WTC11 (cell line): ENCODE measurements at regions not wholly inside any gene's neighbourhood (a gene's known extent, or its start where the extent isn't known, plus 50 kb on each side); places are given as distances from the start of the nearest gene placed in this dataset.

Experiments
- ATAC-seq: fragments of 200-7000 bp; cut with Tn5 transposase; 2 replicates; pipeline ENCODE4 v1.10.0; 2021; ENCODE audit warnings: mild to moderate bottlenecking, moderate library complexity
- CTCF ChIA-PET: fragments of 300-600 bp; sonication (Branson Sonifier 250); formaldehyde crosslinking; loops from one replicate; lab custom pipeline; 2021; ENCODE audit warnings: antibody characterized with exemption; lab: Charles Lee
- POLR2A ChIA-PET: fragments of 350-600 bp; sonication (Branson Sonifier 250); formaldehyde crosslinking; loops from one replicate; lab custom pipeline; 2021; ENCODE audit warnings: antibody characterized with exemption; lab: Charles Lee
- DNase-seq: peaks from one replicate; pipeline ENCODE4 v3.0.0; 2021; ENCODE audit warnings: low spot score
- H3K27ac Mint-ChIP-seq: 2 replicates; pipeline ENCODE4 v1.8.0; 2021; ENCODE audit warnings: mixed read lengths
- H3K27me3 Mint-ChIP-seq: 2 replicates; pipeline ENCODE4 v1.8.0; 2021; ENCODE audit warnings: low read depth, mild to moderate bottlenecking, moderate library complexity, mixed read lengths
- H3K36me3 Mint-ChIP-seq: 2 replicates; pipeline ENCODE4 v1.8.0; 2021; ENCODE audit warnings: mixed read lengths
- H3K4me1 Mint-ChIP-seq: 2 replicates; pipeline ENCODE4 v1.8.0; 2022; ENCODE audit warnings: mixed read lengths
- H3K4me3 Mint-ChIP-seq: 2 replicates; pipeline ENCODE4 v1.8.0; 2021; ENCODE audit warnings: mild to moderate bottlenecking, moderate library complexity, mixed read lengths
- H3K9me3 Mint-ChIP-seq: 2 replicates; pipeline ENCODE4 v1.8.0; 2021; ENCODE audit warnings: mixed read lengths
- ATF1 ChIP-seq: sonication (generic); formaldehyde crosslinking; IDR thresholded peaks from 2 replicates; pipeline ENCODE4 v1.8.1; 2023; ENCODE audit warnings: mild to moderate bottlenecking, moderate library complexity, missing genetic modification reagents
- ATF3 ChIP-seq: sonication (generic); formaldehyde crosslinking; conservative IDR thresholded peaks from 2 replicates; pipeline ENCODE4 v1.8.1; 2022; ENCODE audit warnings: mild to moderate bottlenecking, missing genetic modification reagents
- CREM ChIP-seq: sonication (generic); formaldehyde crosslinking; IDR thresholded peaks from 2 replicates; pipeline ENCODE4 v1.8.1; 2022; ENCODE audit warnings: mild to moderate bottlenecking, missing genetic modification reagents, moderate library complexity
- CTCF ChIP-seq: fragments of 200-600 bp; IDR thresholded peaks from 2 replicates; pipeline ENCODE4 v1.8.0; 2022; ENCODE audit warnings: antibody characterized with exemption
- ELF4 ChIP-seq: sonication (generic); formaldehyde crosslinking; IDR thresholded peaks from 2 replicates; pipeline ENCODE4 v1.8.1; 2022; ENCODE audit warnings: low read depth, mild to moderate bottlenecking, moderate library complexity, missing genetic modification reagents
- ESRRA ChIP-seq: sonication (generic); formaldehyde crosslinking; IDR thresholded peaks from 2 replicates; pipeline ENCODE4 v1.8.1; 2022; ENCODE audit warnings: mild to moderate bottlenecking, missing genetic modification reagents, borderline replicate concordance
- GABPB1 ChIP-seq: sonication (generic); formaldehyde crosslinking; IDR thresholded peaks from 2 replicates; pipeline ENCODE4 v1.8.1; 2023; ENCODE audit warnings: mild to moderate bottlenecking, missing genetic modification reagents
- GRHL2 ChIP-seq: fragments of 250-450 bp; sonication (Bioruptor Pico); IDR thresholded peaks from 2 replicates; pipeline ENCODE4 v1.8.0; 2022; ENCODE audit warnings: mild to moderate bottlenecking, moderate library complexity; ENCODE audit not compliant: insufficient replicate concordance, severe bottlenecking
- HMGA2 ChIP-seq: fragments of 250-450 bp; sonication (Bioruptor Pico); IDR thresholded peaks from 2 replicates; pipeline ENCODE4 v1.4.0; 2021; ENCODE audit warnings: mild to moderate bottlenecking, moderate library complexity
- IRF2 ChIP-seq: sonication (generic); formaldehyde crosslinking; IDR thresholded peaks from 2 replicates; pipeline ENCODE4 v1.8.0; 2022; ENCODE audit warnings: low read depth, missing genetic modification reagents, borderline replicate concordance
- NR1H2 ChIP-seq: sonication (generic); formaldehyde crosslinking; IDR thresholded peaks from 2 replicates; pipeline ENCODE4 v1.9.0; 2021; ENCODE audit warnings: mild to moderate bottlenecking, moderate library complexity, missing genetic modification reagents
- NR2C2 ChIP-seq: sonication (generic); formaldehyde crosslinking; IDR thresholded peaks from 2 replicates; pipeline ENCODE4 v1.8.0; 2022; ENCODE audit warnings: mild to moderate bottlenecking, missing genetic modification reagents
- NR3C1 ChIP-seq: sonication (generic); formaldehyde crosslinking; conservative IDR thresholded peaks from 2 replicates; pipeline ENCODE4 v1.8.1; 2023; ENCODE audit warnings: low read depth, mild to moderate bottlenecking, missing genetic modification reagents
- RELA ChIP-seq: sonication (generic); formaldehyde crosslinking; IDR thresholded peaks from 2 replicates; pipeline ENCODE4 v1.8.1; 2022; ENCODE audit warnings: missing genetic modification reagents, mild to moderate bottlenecking, borderline replicate concordance
- TEAD1 ChIP-seq: sonication (generic); formaldehyde crosslinking; IDR thresholded peaks from 2 replicates; pipeline ENCODE4 v1.8.0; 2022; ENCODE audit warnings: mild to moderate bottlenecking, missing genetic modification reagents
- TEAD4 ChIP-seq: sonication (generic); formaldehyde crosslinking; IDR thresholded peaks from 2 replicates; pipeline ENCODE4 v1.8.0; 2022; ENCODE audit warnings: mild to moderate bottlenecking, missing genetic modification reagents
- ZBTB43 ChIP-seq: sonication (generic); formaldehyde crosslinking; IDR thresholded peaks from 2 replicates; pipeline ENCODE4 v1.8.1; 2023; ENCODE audit warnings: mild to moderate bottlenecking, missing genetic modification reagents
- ZNF425 ChIP-seq: fragments of 250-450 bp; sonication (Bioruptor Pico); conservative IDR thresholded peaks from 2 replicates; pipeline ENCODE4 v1.9.0; 2021; ENCODE audit warnings: mild to moderate bottlenecking
- TF ChIP-seq, protein P1 (sequence below): fragments of 250-450 bp; sonication (Bioruptor Pico); IDR thresholded peaks from 2 replicates; pipeline ENCODE4 v1.9.0; 2021; ENCODE audit warnings: mild to moderate bottlenecking
- TF ChIP-seq, protein P2 (sequence below): sonication (generic); formaldehyde crosslinking; conservative IDR thresholded peaks from 2 replicates; pipeline ENCODE4 v1.8.1; 2023; ENCODE audit warnings: mild to moderate bottlenecking, low read depth, missing genetic modification reagents, moderate library complexity

DNA sequence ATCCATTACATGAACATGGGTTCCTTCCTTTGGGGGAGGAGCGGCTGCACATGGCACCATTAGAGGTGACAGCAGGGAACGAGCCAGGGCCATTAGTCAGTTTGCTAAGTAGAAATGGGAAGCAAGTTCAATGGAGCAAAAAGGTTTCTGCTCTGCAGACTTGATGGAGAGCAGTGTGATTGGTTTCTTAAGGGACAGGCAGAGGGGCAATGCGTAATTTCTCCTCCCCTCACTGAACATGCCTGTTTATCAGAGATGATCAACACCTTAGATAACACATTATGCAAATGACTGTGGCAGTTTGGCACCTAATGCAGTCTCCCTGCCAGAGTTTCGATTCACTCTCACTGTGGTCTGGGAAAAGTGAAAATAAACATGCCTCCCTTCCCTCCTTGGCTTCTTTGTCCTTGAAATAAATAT lies 414.5 kb downstream of the STK39 start (continued):
- no peak for TF ChIP-seq CREM (CRISPR knock-in tag)

- peaks cover 13% of the 10 kb centered on the region for H3K4me1 Mint-ChIP-seq
- DNase-seq (no peak), ATAC-seq (no peak)
- H3K9me3 Mint-ChIP-seq, result peaks cover 3% of the 10 kb centered on the region; the same call in 1 of the 2 replicates
- H3K4me3 Mint-ChIP-seq, result no peak overlapping the region
- peak overlapping the region; percentile 43; the same call in 1 of the 2 replicates for H3K27ac Mint-ChIP-seq
- TF ChIP-seq CTCF (no peak), GABPB1 (CRISPR knock-in tag) (peak; percentile 78)
- peaks cover 11% of the 10 kb centered on the region for H3K36me3 Mint-ChIP-seq
- ChIA-PET POLR2A (no interaction called here), CTCF (no interaction called here)
- H3K27me3 Mint-ChIP-seq, result no peaks in the 10 kb centered on the region
These were observed 419.9 kb downstream of the STK39 start for GRCh38 chr2:167827352-167828097.

- POLR2A ChIA-PET, result no interaction called here
- ATAC-seq, result no peak
- H3K27ac Mint-ChIP-seq, result no peak overlapping the region
- H3K9me3 Mint-ChIP-seq, result peaks cover 4% of the 10 kb centered on the region; the same call in 1 of the 2 replicates
- DNase-seq, result no peak
- TF ChIP-seq ATF3 (no peak), NR3C1 (CRISPR knock-in tag) (no peak), NR1H2 (no peak), ESRRA (CRISPR knock-in tag) (no peak), ELF4 (no peak), TEAD4 (CRISPR knock-in tag) (no peak), ATF1 (CRISPR knock-in tag) (no peak), ZBTB43 (no peak)
- TF ChIP-seq, protein P1, sequence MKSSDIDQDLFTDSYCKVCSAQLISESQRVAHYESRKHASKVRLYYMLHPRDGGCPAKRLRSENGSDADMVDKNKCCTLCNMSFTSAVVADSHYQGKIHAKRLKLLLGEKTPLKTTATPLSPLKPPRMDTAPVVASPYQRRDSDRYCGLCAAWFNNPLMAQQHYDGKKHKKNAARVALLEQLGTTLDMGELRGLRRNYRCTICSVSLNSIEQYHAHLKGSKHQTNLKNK (CRISPR knock-in tag), result no peak
- CTCF ChIA-PET, result no interaction called here
- no peak overlapping the region for H3K4me3 Mint-ChIP-seq
- H3K27me3 Mint-ChIP-seq, result no peaks in the 10 kb centered on the region
- H3K36me3 Mint-ChIP-seq, result peaks cover 7% of the 10 kb centered on the region
- peaks cover 9% of the 10 kb centered on the region for H3K4me1 Mint-ChIP-seq
These were observed 420.5 kb downstream of the STK39 start for GRCh38 chr2:167826906-167827305.

GRCh38 chr2:167825664-167826063 lies 421.7 kb downstream of the STK39 start:
- ATAC-seq (no peak), DNase-seq (no peak)
- CTCF ChIA-PET, result no interaction called here
- Mint-ChIP-seq H3K27ac (no peak overlapping the region), H3K4me3 (no peak overlapping the region), H3K9me3 (peaks cover 8% of the 10 kb centered on the region), H3K27me3 (no peaks in the 10 kb centered on the region), H3K36me3 (peaks cover 10% of the 10 kb centered on the region), H3K4me1 (peaks cover 9% of the 10 kb centered on the region)
- POLR2A ChIA-PET, result no interaction called here
- TF ChIP-seq RELA (CRISPR knock-in tag) (no peak), TEAD1 (CRISPR knock-in tag) (no peak), NR2C2 (CRISPR knock-in tag) (no peak), CREM (CRISPR knock-in tag) (no peak), IRF2 (CRISPR knock-in tag) (no peak), ZNF425 (CRISPR knock-in tag) (no peak), HMGA2 (CRISPR knock-in tag) (no peak), GRHL2 (no peak)
- TF ChIP-seq, protein P2, sequence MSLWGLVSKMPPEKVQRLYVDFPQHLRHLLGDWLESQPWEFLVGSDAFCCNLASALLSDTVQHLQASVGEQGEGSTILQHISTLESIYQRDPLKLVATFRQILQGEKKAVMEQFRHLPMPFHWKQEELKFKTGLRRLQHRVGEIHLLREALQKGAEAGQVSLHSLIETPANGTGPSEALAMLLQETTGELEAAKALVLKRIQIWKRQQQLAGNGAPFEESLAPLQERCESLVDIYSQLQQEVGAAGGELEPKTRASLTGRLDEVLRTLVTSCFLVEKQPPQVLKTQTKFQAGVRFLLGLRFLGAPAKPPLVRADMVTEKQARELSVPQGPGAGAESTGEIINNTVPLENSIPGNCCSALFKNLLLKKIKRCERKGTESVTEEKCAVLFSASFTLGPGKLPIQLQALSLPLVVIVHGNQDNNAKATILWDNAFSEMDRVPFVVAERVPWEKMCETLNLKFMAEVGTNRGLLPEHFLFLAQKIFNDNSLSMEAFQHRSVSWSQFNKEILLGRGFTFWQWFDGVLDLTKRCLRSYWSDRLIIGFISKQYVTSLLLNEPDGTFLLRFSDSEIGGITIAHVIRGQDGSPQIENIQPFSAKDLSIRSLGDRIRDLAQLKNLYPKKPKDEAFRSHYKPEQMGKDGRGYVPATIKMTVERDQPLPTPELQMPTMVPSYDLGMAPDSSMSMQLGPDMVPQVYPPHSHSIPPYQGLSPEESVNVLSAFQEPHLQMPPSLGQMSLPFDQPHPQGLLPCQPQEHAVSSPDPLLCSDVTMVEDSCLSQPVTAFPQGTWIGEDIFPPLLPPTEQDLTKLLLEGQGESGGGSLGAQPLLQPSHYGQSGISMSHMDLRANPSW (CRISPR knock-in tag), result no peak
